Calu3 (cell line): ENCODE measurements at regions not wholly inside any gene's neighbourhood (a gene's known extent, or its start where the extent isn't known, plus 50 kb on each side); places are given as distances from the start of the nearest gene placed in this dataset.

Source experiments
- BruUV-seq: library from RNA; stranded (reverse); fragments of 400-500 nt; replicated peaks from 2 replicates; lab custom pipeline; 2021; lab: Mats Ljungman, UMichigan
- CTCF ChIA-PET: fragments of 300-600 bp; sonication (Branson Sonifier 250); formaldehyde crosslinking; loops from one replicate; lab custom pipeline; 2022; ENCODE audit warnings: antibody characterized with exemption; lab: Charles Lee
- DNase-seq: peaks from one replicate; pipeline ENCODE4 v3.0.0; 2022
- H3K27ac Mint-ChIP-seq: one replicate; pipeline ENCODE4 v1.8.0; 2022; ENCODE audit warnings: mixed read lengths; ENCODE audit not compliant: unreplicated experiment
- H3K27me3 Mint-ChIP-seq: one replicate; pipeline ENCODE4 v1.8.0; 2022; ENCODE audit warnings: mixed read lengths; ENCODE audit not compliant: unreplicated experiment
- H3K36me3 Mint-ChIP-seq: one replicate; pipeline ENCODE4 v1.8.0; 2022; ENCODE audit warnings: mild to moderate bottlenecking, moderate library complexity, mixed read lengths; ENCODE audit not compliant: insufficient read depth, unreplicated experiment
- H3K4me1 Mint-ChIP-seq: one replicate; pipeline ENCODE4 v1.8.0; 2022; ENCODE audit warnings: mild to moderate bottlenecking, low read depth, mixed read lengths; ENCODE audit not compliant: unreplicated experiment
- H3K4me3 Mint-ChIP-seq: one replicate; pipeline ENCODE4 v1.8.0; 2022; ENCODE audit warnings: mild to moderate bottlenecking, low read depth, moderate library complexity, mixed read lengths; ENCODE audit not compliant: unreplicated experiment
- H3K9me3 Mint-ChIP-seq: one replicate; pipeline ENCODE4 v1.8.0; 2022; ENCODE audit warnings: low read depth, mixed read lengths; ENCODE audit not compliant: unreplicated experiment
- intact Hi-C: fragments of 100-400 bp; cut with micrococcal nuclease; formaldehyde crosslinking; loops from one replicate; pipeline ENCODE4 v1.10.0; 2022; ENCODE audit not compliant: unreplicated experiment
- TF ChIP-seq, protein P1 (sequence below): fragments of 200-600 bp; IDR thresholded peaks from one replicate; pipeline ENCODE4 v1.8.0; 2022; ENCODE audit warnings: antibody characterized with exemption; ENCODE audit not compliant: unreplicated experiment

- BruUV-seq = no TSS peak
- intact Hi-C loops = no loop called here
- Mint-ChIP-seq H3K4me1 (no peaks in the 10 kb centered on the region), H3K27ac (no peak overlapping the region), H3K36me3 (no peaks in the 10 kb centered on the region), H3K27me3 (peaks cover 30% of the 10 kb centered on the region), H3K4me3 (no peak overlapping the region), H3K9me3 (peaks cover 11% of the 10 kb centered on the region)
- no peak for DNase-seq
- TF ChIP-seq, protein P1, sequence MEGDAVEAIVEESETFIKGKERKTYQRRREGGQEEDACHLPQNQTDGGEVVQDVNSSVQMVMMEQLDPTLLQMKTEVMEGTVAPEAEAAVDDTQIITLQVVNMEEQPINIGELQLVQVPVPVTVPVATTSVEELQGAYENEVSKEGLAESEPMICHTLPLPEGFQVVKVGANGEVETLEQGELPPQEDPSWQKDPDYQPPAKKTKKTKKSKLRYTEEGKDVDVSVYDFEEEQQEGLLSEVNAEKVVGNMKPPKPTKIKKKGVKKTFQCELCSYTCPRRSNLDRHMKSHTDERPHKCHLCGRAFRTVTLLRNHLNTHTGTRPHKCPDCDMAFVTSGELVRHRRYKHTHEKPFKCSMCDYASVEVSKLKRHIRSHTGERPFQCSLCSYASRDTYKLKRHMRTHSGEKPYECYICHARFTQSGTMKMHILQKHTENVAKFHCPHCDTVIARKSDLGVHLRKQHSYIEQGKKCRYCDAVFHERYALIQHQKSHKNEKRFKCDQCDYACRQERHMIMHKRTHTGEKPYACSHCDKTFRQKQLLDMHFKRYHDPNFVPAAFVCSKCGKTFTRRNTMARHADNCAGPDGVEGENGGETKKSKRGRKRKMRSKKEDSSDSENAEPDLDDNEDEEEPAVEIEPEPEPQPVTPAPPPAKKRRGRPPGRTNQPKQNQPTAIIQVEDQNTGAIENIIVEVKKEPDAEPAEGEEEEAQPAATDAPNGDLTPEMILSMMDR = no peak
- CTCF ChIA-PET = no interaction called here
Measured at GRCh38 chr5:175599210-175599609, 58.7 kb upstream of the HRH2 start.

DNA sequence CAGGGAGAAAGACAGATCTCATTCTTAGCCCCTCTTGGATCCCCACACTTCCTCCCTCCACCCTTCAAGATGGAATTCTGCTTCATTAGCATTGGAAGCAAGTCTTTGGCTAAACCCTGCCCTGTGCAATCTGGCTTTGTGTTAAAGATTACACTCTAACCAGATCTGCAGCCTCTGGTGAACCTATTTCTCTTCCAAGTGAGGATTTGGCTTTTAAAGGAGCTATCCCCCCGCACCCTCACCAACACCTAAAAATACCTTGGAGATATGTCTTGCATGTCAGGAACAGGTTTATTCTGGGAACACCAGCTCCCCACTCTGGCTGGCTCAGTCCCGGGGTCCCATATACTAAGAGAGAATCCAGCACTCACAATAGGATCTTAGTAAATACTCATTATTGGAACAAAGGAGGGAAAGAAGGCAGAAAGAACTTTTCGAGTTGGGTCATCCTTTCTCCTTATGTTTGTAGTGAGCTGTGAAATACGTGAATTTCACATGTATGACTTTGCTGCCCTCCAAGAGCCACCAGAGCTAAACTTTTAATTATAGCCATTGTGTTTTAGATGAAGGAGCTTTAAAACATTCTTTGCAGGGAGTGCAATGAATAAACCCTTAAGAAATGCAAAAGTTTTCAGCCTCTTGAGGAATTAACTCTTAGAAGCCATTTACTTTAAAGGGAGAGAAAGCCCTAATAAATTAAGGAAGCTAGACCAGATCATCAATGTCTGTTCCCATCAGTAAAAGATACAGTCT, 53.7 kb upstream of the HRH2 start:
- H3K27ac Mint-ChIP-seq = no peak overlapping the region
- intact Hi-C loops = no loop called here
- no peaks in the 10 kb centered on the region for H3K9me3 Mint-ChIP-seq
- H3K4me3 Mint-ChIP-seq = no peak overlapping the region
- H3K4me1 Mint-ChIP-seq = no peaks in the 10 kb centered on the region
- DNase-seq = no peak
- TF ChIP-seq, protein P1 = no peak
- peaks cover 17% of the 10 kb centered on the region for H3K27me3 Mint-ChIP-seq
- H3K36me3 Mint-ChIP-seq = no peaks in the 10 kb centered on the region
- CTCF ChIA-PET = no interaction called here
- no TSS peak for BruUV-seq

DNA sequence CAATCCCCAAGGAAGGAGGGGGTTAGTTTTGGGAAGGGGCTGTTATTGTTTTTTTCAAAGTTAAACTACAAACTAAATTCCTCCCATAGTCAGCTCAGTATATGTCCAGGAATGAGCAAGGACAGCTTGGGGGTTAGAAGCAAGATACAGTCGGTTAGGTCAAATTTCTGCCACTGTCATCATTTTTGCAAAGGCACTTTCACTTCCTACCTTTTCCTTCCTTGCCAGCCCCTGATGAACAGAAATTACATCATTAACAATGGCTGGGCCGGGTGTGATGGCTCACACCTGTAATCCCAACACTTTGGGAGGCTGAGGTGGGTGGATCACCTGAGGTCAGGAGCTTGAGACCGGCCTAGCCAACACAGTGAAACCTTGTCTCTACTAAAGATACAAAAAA, 51.5 kb upstream of the HRH2 start:
- intact Hi-C loops = no loop called here
- TF ChIP-seq, protein P1 = no peak
- Mint-ChIP-seq H3K4me3 (no peak overlapping the region), H3K27ac (no peak overlapping the region), H3K9me3 (no peaks in the 10 kb centered on the region), H3K4me1 (no peaks in the 10 kb centered on the region), H3K36me3 (no peaks in the 10 kb centered on the region), H3K27me3 (peaks cover 34% of the 10 kb centered on the region)
- no peak for DNase-seq
- BruUV-seq = no TSS peak
- CTCF ChIA-PET = no interaction called here
